SIG-M5 treated with dmso at 0.1 percent for 504 hours (cell line): ENCODE measurements at regions not wholly inside any gene's neighbourhood (a gene's known extent, or its start where the extent isn't known, plus 50 kb on each side); places are given as distances from the start of the nearest gene placed in this dataset.
"Not testable (repeated sequence)": the region's sequence is repeated elsewhere in the genome, so short reads cannot be mapped to it uniquely, and the experiment has no call there.

Experiments
- DNase-seq: peaks from one replicate; lab custom pipeline; 2025; ENCODE audit not compliant: unreplicated experiment; lab: John Stamatoyannopoulos, UW

- no peak for DNase-seq
Observed at GRCh38 chr6:78639111-78640110, 227.9 kb upstream of the IRAK1BP1 start.

- DNase-seq, result not testable (repeated sequence)
Observed at GRCh38 chr6:78643976-78644375, 223.4 kb upstream of the IRAK1BP1 start.

- not testable (repeated sequence) for DNase-seq
Observed at GRCh38 chr6:78646542-78647415, 220.6 kb upstream of the IRAK1BP1 start.

- not testable (repeated sequence) for DNase-seq
Observed at GRCh38 chr6:78665819-78666218, 201.5 kb upstream of the IRAK1BP1 start.

GRCh38 chr6:78666764-78667163 lies 200.6 kb upstream of the IRAK1BP1 start:
- no peak for DNase-seq

- no peak for DNase-seq
Observed at GRCh38 chr6:78670156-78670555, 197.2 kb upstream of the IRAK1BP1 start.

GRCh38 chr6:78670802-78671201 lies 196.5 kb upstream of the IRAK1BP1 start:
- no peak for DNase-seq

GRCh38 chr6:78676069-78677007 lies 191.0 kb upstream of the IRAK1BP1 start:
- DNase-seq, result not testable (repeated sequence)

- DNase-seq, result no peak
Observed at GRCh38 chr6:78688668-78689067, 178.7 kb upstream of the IRAK1BP1 start.

- no peak for DNase-seq
Observed at GRCh38 chr6:78693835-78694234, 173.5 kb upstream of the IRAK1BP1 start.

GRCh38 chr6:78694628-78695027 lies 172.7 kb upstream of the IRAK1BP1 start:
- not testable (repeated sequence) for DNase-seq

GRCh38 chr6:78700991-78701390 lies 166.4 kb upstream of the IRAK1BP1 start:
- no peak for DNase-seq

- DNase-seq, result no peak
Observed at GRCh38 chr6:78701407-78701806, 165.9 kb upstream of the IRAK1BP1 start.

- DNase-seq, result no peak
Observed at GRCh38 chr6:78709021-78709420, 158.3 kb upstream of the IRAK1BP1 start.

- no peak for DNase-seq
Observed at GRCh38 chr6:78713564-78713963, 153.8 kb upstream of the IRAK1BP1 start.

GRCh38 chr6:78744144-78744543 lies 123.2 kb upstream of the IRAK1BP1 start:
- no peak for DNase-seq

- no peak for DNase-seq
Observed at GRCh38 chr6:78746457-78746856, 120.9 kb upstream of the IRAK1BP1 start.

- DNase-seq, result no peak
Observed at GRCh38 chr6:78749326-78749725, 118.0 kb upstream of the IRAK1BP1 start.

GRCh38 chr6:78758297-78758798 lies 109.0 kb upstream of the IRAK1BP1 start:
- DNase-seq, result not testable (repeated sequence)

GRCh38 chr6:78768271-78768670 lies 99.1 kb upstream of the IRAK1BP1 start:
- no peak for DNase-seq
